ENCODE measurements at regions not wholly inside any gene's neighbourhood (a gene's known extent, or its start where the extent isn't known, plus 50 kb on each side); places are given as distances from the start of the nearest gene placed in this dataset.

DNA sequence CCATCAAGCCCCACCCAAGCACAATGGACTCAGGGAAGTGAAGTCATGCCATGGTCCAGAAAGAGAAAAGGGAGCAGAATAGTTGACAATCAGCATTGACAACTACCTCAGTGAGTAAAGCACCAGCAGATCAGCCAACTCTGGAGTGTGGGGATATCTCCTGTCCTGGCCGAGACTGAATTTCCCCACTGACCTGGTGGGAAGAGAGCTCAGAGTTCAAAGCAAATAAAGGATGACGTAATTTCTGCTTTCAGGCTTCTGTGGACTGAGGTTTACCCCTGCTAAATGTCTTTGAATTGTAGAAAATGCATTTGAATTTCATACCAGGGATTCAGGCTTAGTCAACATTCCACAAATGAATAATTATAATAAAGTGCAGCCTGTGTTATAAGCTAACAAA lies 152.9 kb downstream of the CBLN1 start:
- no peak for DNase-seq (ENCODE audit: low spot score)

DNA sequence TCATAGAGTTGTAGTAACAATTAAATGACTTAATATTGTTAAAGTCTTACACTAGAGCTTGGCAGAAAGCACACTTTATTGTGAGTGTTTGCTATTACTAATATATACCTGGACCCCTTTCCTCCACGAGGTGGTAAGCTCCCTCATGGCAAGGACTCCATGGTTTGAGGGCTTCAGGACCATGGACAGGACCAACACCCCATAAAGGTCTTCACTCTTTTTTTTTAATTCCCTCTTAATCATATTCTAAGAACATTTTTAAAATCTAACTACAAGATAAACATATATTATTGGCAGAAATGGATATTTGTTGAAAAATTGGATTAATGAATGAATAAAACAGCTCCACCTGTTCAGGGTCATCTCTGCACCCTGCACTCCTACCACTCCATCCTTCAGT lies 154.5 kb downstream of the CBLN1 start:
- DNase-seq (ENCODE audit: low spot score) = no peak

DNA sequence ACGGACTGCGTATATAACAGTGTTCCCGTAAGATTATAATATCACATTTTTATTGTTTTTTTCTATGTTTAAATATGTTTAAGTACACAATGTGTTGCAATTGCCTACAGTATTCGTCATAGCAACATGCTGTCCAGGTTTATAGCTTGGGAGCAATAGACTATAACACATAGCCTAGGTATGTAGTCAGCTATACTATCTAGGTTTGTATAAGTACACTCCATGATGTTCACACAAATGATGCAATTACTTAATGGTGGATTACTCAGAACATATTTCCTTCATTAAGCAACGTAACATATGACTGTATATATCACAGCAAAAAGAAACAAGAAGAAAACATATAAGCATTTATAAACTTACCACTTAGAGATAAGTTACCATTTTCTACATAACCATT lies 160.0 kb downstream of the CBLN1 start:
- no peak for DNase-seq (ENCODE audit: low spot score)

DNA sequence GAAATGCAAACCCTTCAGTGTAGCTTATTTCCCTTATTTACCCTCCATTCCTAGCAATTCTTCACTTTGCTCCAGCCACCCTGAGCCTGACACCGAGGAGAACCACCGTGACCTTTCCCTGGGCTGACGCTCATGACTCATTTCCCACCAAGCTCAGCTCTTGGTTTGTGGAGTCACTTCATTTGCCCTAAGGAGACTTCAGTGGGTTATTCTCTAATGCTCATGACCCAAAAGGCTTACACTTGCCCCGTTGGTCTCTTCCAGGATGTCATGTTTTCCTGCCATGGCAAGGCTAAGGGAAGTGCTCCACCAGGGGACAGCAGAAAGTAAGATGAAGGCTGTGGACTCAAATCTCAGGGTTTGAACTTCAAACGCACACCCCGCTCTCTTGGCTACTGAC lies 161.0 kb downstream of the CBLN1 start:
- no peak for DNase-seq (ENCODE audit: low spot score)

DNA sequence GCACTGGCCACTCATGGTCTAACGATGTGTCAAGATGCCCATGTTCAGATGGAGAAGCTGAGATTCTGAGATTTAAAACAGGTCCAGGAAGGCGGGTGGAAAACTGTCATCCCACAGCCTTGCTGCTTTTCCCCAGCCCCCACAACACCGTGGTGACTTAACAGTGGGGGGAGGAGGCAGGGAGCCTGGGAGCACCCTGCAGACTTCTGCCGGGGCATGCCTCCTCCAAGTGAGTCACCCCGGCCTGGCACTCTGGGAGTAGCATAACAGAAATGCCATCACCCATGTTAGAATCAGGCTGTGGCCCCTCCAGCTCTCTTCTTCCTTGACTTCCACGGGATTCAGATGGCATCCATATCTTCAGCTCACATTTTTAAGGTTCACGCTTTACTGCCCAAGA lies 164.8 kb downstream of the CBLN1 start:
- no peak for DNase-seq (ENCODE audit: low spot score)

DNA sequence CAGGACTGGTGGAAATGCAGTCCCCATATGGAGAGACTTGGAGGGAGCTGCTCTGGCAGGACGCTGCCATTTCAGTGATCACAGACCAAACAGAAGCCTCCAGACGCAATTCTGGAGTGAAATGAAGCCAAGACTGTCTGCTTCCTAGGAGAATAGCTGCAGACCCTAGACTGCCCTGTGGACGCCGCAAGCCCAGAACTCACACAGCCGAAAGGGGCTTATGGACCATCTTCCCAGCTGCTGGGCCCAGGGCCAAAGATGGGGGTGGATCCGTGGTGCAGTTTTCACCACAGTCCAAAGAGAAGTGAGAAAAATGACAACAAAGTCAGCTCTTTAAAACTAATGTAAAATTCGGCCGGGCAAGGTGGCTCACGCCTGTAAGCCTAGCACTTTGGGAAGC lies 165.7 kb downstream of the CBLN1 start:
- no peak for DNase-seq (ENCODE audit: low spot score)

DNA sequence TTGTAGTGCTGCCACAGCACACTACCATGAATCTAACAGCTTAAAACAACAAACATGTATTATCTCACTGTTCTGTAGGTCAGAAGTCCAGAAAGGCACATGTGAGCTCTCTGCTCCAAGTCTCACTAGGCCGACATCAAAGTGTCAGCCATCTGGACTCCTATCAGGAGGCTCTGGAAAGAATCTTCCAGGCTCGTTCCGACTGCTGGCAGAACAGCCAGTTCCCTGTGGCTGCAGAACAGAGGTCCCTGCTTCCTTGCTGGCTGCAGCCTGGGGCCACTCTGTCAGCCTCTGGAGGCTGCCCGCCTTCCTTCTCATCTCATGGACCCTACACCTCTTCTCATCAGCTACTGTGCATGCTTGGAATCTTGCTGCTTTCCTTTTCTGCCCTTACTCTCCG lies 168.9 kb downstream of the CBLN1 start:
- DNase-seq (ENCODE audit: low spot score) = no peak

DNA sequence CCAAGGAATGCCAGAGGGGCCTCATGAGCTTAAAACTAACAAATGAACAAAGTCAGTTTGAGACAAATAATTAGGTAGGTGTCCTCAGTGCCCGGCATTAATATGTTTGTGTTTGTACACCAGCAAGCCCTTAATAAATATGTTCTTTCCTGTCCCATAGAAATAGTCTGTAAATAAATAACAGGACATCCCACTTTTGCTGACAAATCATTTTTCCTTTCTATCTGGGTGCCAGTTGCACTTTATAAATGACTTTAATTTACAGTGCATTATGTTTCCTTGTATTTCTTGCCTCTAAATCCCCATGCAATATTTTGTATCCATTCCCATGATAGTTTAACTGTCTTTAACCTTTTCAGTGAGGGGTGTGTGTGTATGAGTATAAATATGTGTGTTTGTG lies 170.3 kb downstream of the CBLN1 start:
- DNase-seq (ENCODE audit: low spot score) = no peak

DNA sequence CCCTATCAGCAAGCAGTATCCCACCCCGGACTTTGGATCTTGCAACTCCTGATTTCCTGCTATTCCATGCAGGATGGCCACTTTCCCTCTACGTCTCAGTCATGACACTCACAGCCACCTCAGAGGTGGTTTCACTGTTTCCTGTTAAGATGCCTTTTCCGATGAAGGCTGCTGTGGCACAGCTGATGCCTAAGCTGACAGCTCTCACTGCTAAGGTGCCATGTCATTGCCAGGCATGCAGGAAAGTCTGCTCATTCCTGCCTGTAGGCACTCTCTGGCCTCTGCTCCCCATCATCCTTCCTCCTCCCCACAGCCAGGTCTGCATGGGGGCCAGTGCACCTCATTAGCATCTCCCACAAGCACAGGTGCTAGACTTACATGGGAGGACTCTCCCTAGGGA lies 173.0 kb downstream of the CBLN1 start:
- no peak for DNase-seq (ENCODE audit: low spot score)

DNA sequence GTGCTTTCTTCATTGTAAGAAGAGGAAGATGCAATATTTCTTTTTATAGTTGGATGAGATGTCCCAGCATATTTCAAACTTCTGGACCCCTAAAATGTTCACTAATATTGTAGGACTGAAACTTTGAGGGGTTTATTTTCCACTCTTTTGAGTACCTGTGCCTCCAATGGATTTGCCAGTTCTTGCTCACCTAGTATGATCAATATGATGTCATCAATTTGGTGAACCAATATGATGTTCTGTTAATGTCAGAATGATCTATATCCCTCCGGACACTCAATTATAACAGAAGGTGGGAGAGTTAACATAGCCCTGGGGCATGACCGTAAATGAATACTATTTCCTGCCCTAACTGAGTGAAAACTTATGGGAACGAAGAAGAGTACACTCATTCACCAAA lies 178.3 kb downstream of the CBLN1 start:
- no peak for DNase-seq (ENCODE audit: low spot score)

DNA sequence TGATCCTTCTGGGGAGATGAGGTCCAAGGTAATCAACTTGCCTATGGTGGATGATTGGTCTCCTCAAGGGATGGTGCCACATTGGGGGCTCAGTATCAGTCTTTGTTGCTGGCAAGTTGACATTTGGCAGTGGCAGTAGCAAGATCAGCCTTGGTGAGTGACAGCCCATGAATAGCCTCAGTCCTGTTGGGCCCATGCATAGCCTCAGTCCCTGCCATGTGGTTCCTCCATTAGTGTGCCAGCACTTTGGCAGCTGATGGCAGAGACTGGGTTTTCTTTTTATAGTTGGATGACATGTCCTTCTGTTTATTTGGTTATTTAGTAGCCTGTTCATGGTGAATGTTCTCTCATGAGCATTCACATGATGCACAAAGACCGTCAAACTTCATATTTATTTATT lies 179.6 kb downstream of the CBLN1 start:
- no peak for DNase-seq (ENCODE audit: low spot score)

DNA sequence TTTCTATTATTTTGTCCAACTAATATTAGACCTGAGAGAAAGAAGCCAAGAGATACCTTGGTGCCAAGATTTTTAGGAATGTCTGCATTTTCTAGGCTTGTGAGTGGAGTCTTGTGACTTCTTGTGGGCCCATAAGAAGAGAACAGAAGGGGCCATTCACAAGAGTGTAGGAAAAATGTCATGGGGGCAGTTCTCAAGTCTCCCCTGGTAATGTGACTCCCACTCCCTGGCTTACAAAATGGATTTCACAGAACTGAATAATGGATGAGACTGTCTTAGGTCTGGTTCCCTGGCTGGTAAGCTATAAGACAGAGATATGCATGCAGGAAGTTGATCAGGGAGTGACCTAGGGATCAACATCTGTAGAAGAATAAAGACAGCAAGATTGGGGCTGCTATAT lies 181.3 kb downstream of the CBLN1 start:
- DNase-seq (ENCODE audit: low spot score) = no peak

DNA sequence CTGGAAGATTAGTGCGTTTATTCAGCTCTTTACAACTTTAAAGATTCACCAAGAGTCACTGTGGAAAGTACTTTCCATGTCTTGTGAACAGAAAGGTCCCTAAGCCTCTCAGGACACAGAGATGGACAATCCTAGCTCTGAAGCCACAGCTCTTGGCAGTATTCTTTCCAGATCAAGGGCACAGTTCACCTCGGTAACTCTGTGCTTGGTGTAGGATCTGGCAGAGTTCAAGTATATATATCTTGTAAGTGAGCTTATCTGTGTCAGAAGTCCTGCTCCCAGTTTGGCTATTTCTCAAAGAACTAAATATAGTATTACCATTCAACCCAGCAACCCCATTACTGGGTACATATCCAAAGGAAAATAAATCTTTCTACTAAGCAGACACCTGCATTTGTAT lies 183.7 kb downstream of the CBLN1 start:
- DNase-seq (ENCODE audit: low spot score) = no peak

DNA sequence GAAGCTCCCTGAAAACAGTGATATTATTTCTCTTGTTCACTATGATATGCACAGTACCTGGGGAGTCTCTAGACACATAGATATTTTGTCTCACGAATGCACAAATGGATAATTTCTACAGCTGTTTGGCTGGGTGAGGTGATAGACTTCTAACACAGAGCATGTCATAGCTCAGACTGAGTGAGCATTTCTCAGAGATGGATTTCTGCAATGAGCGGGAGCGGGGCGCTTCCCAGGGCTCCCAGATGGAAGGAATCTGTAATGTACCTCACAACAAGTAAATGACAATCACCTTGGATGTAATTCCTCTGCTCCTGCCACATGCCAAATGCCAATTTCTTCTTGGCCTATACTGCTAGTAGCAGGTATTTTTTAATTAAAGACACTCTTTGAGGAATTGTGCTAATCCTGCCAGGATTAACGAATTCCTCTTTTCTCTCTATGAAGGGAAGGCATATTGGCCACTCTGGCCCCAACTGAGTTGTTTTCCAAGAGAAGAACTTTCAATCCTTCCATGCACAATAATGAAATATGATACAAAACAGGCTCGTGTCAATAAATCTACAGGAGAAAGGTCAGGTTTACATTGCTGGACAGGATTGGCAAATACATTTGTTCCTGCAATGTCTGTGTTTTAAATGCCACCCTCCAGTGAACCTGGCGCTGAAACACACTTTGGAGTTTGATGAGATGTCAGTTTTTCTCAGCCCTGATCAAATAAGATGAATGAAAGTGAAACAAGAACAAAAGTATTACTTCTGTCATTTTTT lies 185.3 kb downstream of the CBLN1 start:
- no peak for DNase-seq (ENCODE audit: low spot score)

DNA sequence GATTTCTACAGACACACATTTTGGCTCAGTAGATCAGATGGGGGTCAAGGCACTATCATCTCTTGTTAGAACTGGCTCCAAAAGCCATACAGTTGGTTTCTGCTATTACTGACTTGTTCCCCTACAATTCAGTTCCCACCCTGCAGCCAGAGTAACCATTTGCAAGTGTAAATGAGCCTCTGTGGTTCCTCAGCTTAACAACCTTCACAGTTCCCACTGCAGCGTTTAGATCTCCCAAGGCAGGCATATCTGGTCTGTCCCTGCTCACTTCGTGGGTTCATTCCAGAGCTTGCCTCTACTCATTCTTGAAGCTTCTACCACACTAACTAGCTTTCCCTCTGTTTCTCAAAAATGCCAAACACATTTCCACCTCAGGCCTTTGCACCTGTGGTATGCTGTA lies 186.1 kb downstream of the CBLN1 start:
- no peak for DNase-seq (ENCODE audit: low spot score)

DNA sequence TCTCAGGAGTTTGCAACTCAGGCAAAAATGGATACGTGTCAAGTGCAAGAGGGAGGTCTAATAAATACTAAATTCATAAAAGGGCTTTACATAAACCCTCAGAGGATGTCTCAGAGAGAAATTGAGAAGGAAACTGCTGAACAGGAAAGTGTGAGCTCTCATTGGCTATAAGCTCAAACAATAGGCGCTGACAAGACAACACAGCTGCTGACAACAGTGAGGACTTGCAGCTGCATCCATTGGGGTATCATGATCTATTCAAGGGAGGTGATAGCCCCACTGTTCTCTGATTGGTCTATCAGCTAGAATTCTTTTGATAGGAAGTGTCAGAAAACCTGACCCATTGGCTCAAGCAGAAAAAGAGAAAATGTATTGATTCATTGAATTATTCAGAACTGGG lies 187.2 kb downstream of the CBLN1 start:
- DNase-seq (ENCODE audit: low spot score) = no peak

DNA sequence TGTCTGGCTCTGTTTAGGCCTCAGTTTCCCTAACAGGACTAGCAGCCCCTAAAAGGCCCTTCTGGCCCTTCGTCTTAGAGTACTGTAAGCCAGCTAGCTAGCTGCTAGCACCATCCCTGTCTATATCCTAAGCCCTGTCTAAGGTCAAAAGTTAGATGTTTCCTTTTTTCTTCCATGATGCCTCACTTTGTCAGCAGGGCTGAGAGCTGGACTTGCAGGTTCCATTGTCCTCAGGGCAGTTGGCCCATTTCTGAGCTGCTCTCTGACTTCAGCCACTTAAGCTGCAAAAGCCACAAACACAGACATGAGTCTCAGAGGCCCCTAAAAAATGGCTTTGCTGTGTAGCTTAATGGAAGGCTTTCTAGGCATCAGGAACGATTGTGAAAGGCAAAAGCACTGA lies 187.7 kb downstream of the CBLN1 start:
- DNase-seq (ENCODE audit: low spot score) = no peak

DNA sequence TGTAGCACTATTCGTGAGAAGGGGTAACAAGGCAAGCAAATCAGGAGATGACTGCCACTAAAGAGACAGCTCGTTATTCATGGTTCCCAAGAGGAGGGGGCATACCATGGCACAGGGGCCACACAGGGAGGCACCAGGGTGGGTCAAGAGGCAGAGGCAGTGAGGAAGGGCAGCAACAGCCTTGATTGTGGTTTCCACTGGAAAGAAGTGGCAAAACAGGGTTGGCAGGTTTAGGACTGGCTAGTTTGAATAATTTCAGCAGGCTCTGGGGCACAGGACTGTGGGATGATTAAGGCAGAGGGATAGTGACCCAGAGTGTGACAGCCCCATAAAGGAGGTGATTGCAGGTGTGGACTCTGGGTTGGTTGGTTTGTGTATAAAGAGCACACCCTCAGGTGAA lies 188.9 kb downstream of the CBLN1 start:
- DNase-seq (ENCODE audit: low spot score) = no peak

DNA sequence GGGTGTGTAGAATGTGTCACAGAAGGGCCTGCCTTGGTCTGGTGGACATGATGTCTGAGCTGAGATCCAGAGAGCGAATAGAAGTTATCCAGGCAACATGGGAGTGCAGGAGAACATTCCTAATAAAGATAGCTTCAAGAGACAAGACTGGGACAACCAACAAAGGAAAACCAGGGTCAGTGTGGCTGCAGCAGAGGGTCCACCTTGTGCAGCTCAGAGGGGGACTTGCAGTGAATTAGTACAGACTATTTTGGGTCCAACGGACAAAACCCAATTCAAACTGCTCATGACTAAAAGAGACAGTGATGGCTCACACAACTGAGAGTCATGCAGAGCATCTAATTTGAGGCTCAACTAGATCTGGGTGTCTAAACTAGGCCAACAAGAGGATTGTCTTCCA lies 192.1 kb downstream of the CBLN1 start:
- no peak for DNase-seq (ENCODE audit: low spot score)

DNA sequence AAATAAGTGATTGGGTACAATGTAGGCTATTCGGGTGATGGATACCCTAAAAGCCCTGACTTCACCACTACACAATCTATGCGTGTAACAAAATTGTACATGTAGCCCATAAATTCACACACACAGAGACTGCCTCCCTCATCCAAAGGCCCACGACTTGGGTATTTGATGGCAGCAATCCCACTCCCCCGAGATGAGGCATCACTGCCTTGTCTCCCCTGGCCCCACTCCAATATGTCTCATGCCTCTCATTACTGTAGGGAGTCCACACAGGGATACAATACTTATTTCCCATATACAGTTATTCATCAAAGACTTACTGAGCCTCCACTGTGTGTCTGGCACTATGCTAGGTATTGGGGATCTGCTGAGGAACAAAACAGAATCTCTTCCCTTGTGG lies 192.6 kb downstream of the CBLN1 start:
- DNase-seq (ENCODE audit: low spot score) = no peak

DNA sequence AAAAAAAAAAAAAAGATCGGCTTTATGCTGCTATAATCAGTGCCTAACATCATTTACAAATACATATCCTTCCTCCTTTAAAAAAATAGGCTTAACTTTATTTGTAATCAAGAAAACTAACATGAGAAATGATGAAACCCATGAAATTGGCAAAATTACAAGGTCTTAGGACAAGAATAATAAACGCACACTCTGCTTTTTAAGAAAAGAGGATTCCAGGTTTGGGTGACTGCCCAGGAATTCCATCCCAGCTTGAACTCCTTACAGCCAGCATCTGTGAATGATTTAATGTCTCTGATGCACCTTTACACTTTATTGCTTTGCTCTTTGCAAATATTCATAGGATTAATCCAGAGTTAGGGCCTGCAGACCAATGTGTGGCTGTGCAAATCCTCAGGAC lies 196.0 kb downstream of the CBLN1 start:
- no peak for DNase-seq (ENCODE audit: low spot score)

DNA sequence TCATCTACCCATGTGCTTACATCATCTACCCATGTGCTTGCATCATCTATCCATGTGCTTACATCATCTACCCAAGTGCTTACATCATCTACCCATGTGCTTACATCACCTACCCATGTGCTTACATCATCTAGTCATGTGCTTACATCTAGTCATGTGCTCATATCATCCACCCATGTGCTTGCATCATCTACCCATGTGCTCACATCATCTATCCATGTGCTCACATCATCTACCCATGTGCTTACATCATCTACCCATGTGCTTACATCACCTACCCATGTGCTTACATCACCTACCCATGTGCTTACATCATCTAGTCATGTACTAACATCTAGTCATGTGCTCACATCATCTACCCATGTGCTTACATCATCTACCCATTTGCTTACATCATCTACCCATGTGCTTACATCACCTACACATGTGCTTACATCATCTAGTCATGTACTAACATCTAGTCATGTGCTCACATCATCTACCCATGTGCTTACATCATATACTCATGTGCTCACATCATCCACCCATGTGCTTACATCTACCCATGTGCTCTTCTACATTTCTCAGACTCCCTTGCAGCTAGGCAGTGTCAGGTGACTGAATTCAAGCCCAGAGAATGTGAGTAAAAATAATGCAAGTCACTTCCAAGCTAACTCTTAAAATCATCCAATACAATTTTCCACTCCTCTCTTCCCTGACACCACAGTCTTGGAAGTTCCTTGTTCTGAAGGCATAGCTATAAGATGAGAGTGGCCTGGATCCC lies 196.8 kb downstream of the CBLN1 start:
- no peak for DNase-seq (ENCODE audit: low spot score)

DNA sequence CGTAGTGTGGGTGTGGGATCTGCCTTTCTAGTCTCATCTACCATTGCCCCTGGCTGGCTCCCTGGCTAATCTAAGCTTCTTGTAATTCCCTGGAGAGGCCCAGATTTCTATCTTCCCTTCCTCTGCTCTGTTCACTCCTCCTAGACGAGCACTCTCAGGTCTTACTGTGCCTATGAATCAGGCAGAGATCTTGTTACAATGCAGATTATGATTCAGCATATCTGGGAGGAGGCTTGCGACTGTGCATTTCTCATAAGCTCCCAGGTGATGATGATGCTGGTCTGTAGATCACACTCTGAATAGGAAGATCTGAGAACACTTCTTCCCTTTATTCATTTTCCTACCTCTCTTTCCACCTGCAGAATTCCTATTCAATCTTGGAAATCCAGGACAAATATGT lies 200.1 kb downstream of the CBLN1 start:
- no peak for DNase-seq (ENCODE audit: low spot score)

DNA sequence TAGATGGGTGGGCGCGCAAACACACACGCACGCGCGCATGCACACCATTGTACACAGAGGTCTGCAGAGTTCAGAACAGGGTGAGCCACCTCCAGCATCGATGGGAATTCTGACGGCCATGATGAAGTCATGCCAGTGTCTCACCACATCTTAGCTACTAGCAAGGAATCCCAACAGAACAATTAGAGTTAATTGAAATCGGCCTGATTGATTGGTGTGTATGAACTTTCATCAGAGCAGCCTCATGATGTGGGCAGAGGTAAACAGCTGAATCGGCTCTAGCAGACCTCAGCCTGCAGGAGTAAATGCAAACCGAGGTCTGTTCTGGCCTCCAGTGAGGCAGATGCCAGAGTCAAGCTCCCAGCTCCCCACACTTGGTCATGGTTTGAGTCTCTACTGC lies 200.6 kb downstream of the CBLN1 start:
- DNase-seq (ENCODE audit: low spot score) = no peak

Data from A172 (cell line).